AG09319 (cell line): ENCODE measurements at regions not wholly inside any gene's neighbourhood (a gene's known extent, or its start where the extent isn't known, plus 50 kb on each side); places are given as distances from the start of the nearest gene placed in this dataset.
"Not testable (repeated sequence)": the region's sequence is repeated elsewhere in the genome, so short reads cannot be mapped to it uniquely, and the experiment has no call there.

Experiments
- DNase-seq: peaks from one replicate; pipeline ENCODE4 v3.0.0-alpha.2; 2010; ENCODE audit warnings: low read depth; ENCODE audit errors: extremely low read depth
- TF ChIP-seq, protein P1 (sequence below): IDR thresholded peaks from 2 replicates; pipeline ENCODE4 v1.5.1; 2011; ENCODE audit warnings: low read depth, mild to moderate bottlenecking, inconsistent platforms, low read length, moderate library complexity

DNA sequence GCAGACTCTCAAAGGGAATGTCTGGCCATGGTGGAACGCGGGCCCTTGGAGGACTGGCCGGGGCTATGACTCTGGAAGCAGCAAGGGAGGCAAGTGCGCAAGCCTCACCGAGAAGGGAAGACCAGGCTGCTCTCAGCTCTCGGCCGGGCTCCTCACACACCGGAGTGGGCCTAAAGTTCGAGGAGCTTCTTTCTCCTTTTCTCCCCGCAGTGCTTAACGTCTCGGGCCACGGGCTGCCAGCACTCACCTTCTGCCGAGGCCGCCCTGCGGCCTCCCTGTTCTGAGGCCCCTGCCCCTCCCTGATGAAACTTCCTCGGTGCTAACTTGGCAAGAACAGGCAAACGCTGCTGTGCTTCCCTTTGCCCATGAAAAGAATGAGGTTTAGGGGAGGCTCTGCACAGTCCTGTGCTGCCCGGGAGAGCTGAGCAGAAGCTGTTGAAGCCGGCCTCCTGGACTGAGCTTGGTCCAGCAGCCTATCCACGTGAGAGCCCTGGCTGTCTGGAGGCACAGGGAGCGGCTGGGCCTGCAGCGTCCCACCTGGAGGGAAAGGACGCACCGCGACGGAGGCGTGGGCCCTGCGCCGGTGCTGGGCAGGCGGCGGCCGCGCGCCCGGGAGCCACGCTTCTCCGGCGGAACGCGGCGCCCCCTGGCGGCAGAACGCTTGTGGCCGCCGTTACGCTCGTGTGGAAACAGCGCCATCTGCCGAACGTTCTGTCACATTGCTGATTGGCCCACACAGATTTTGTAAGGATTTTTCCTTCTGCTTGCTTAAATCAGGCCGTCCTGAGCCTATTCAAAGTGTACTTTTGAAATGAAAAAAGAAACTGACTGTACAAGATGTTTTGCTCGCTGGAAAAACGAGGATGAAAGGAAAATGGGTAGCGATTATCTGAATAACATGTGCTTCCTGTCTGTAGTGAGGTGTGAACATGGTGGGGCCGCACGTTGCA lies 65.0 kb upstream of the TMEM45B start:
- DNase-seq: peak; percentile 32
- TF ChIP-seq, protein P1, sequence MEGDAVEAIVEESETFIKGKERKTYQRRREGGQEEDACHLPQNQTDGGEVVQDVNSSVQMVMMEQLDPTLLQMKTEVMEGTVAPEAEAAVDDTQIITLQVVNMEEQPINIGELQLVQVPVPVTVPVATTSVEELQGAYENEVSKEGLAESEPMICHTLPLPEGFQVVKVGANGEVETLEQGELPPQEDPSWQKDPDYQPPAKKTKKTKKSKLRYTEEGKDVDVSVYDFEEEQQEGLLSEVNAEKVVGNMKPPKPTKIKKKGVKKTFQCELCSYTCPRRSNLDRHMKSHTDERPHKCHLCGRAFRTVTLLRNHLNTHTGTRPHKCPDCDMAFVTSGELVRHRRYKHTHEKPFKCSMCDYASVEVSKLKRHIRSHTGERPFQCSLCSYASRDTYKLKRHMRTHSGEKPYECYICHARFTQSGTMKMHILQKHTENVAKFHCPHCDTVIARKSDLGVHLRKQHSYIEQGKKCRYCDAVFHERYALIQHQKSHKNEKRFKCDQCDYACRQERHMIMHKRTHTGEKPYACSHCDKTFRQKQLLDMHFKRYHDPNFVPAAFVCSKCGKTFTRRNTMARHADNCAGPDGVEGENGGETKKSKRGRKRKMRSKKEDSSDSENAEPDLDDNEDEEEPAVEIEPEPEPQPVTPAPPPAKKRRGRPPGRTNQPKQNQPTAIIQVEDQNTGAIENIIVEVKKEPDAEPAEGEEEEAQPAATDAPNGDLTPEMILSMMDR: peak; percentile 83

DNA sequence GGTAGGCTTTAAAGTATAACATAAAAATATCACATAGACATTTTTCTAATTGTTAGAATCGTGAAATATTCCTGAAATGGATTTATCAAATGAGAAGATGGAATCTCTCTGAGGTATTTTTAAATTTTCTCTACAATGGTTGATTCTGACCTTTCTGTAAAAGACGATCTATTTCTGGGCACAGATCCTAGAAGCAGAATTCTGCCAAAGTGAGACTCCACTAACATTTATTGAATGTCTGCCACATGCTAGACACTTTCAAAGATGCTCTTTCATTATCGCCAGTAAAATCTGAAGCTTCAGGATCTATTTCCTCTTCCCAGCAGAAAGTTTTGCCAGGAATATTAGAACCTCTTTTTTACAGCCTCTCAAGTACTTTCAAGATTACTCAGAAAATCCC lies 64.1 kb upstream of the TMEM45B start:
- no peak for DNase-seq
- TF ChIP-seq, protein P1: no peak

DNA sequence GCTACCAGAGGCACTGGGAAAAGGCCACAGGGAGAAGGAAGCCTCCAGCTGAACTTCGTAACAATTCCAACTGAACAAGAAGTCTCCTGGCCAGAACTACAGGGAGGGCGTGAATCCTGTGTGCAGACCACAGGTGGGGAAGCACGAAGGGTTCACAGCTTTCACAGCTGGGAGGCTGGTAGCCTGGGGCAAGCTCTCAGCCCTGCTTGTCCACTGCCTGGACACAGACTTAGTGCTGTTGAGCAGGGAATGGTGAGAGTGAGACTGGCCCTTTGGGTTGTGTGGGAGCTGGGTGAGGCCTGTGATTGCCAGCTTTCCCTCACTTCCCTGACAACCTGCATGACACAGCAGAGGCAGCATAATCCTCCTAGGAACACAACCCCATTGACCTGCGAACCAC lies 52.1 kb upstream of the TMEM45B start:
- not testable (repeated sequence) for DNase-seq

DNA sequence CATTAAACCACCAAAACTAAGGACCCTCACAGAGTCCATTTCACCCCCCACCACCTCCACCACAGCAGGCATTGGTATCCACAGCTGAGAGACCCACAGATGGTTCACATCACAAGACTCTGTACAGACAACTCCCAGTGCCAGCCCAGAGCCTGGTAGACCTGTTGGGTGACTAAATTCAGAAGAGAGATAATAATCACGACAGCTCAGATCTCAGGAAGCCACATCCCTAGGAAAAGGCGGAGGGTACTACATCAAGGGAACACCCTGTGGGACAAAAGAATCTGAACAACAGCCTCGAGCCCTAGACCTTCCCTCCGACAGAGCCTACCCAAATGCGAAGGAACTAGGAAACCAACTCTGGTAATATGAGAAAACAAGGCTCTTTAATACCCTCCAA lies 51.4 kb upstream of the TMEM45B start:
- not testable (repeated sequence) for DNase-seq
